ENCODE measurements at regions not wholly inside any gene's neighbourhood (a gene's known extent, or its start where the extent isn't known, plus 50 kb on each side); places are given as distances from the start of the nearest gene placed in this dataset.

DNA sequence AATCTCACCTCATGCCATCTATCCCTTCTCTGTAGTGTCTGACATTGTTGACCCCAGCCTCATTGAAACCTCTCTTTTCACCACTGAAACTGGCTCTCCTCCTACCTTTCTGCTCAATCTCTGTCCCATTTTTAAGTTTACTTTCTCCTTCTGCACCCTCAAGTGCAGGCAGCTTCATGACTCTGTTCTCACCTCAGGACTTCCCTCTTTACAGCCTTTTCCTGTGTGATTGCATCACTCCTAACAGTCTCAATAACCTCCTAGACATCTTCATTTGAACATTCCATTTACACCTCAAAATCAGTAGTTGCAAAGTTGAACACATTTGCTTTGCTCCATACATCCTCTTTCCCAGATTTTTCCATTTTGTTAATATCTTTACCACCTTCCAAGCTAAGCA is 172.1 kb downstream of the RASEF start:
- H4K20me1 ChIP-seq (ENCODE audit: control insufficient read depth, insufficient read depth, low read depth, low read length): no peaks in the 10 kb centered on the region
- no peak overlapping the region for H3K4me2 ChIP-seq (ENCODE audit: low read length)
- H3K27me3 ChIP-seq (ENCODE audit: control insufficient read depth, low read length): no peaks in the 10 kb centered on the region
- no peak overlapping the region for H3K4me3 ChIP-seq (ENCODE audit: low read length)
- H3K79me2 ChIP-seq (ENCODE audit: control insufficient read depth, low read length): no peaks in the 10 kb centered on the region
- TF ChIP-seq EZH2phosphoT487 (IDR thresholded peaks at IDR 0.05; ENCODE audit: borderline replicate concordance, low read length) (no peak), CTCF (IDR thresholded peaks at IDR 0.05; ENCODE audit: low read depth, low read length, poor library complexity, severe bottlenecking) (no peak)
- no peaks in the 10 kb centered on the region for H3K36me3 ChIP-seq (ENCODE audit: control insufficient read depth, low read length)
- H3K27ac ChIP-seq (ENCODE audit: low read depth, low read length): no peak overlapping the region
- H3K9me2 ChIP-seq (replicated peaks; ENCODE audit: control insufficient read depth, low read length): no peaks in the 10 kb centered on the region
- no peaks in the 10 kb centered on the region for H3K4me1 ChIP-seq (ENCODE audit: control insufficient read depth, low read length)
- no peaks in the 10 kb centered on the region for H3F3A ChIP-seq (ENCODE audit: control insufficient read depth, insufficient read depth)
- H3K9me3 ChIP-seq (ENCODE audit: control insufficient read depth, insufficient read depth, low read length): no peaks in the 10 kb centered on the region

DNA sequence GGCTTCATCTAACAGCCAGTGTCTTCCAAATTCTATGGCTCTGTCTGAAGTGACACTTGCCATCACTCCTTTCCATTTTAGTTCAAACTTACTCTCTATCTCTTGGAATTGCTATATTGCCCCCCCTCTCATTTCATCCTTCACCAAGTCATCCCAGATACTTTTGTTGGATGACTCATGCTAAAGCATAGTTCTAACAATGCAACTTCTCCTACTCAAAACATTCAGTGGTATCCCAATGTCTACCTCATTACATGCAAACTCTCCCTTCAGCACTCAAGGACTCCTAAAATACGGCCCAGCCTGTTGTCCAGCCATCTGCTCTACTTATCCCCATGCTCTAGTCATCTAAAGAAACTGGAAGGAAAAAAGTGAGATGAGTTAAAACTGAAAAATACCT is 171.6 kb downstream of the RASEF start:
- H4K20me1 ChIP-seq (ENCODE audit: control insufficient read depth, insufficient read depth, low read depth, low read length): no peaks in the 10 kb centered on the region
- no peaks in the 10 kb centered on the region for H3K9me2 ChIP-seq (replicated peaks; ENCODE audit: control insufficient read depth, low read length)
- no peaks in the 10 kb centered on the region for H3K9me3 ChIP-seq (ENCODE audit: control insufficient read depth, insufficient read depth, low read length)
- H3K4me3 ChIP-seq (ENCODE audit: low read length): no peak overlapping the region
- no peaks in the 10 kb centered on the region for H3K79me2 ChIP-seq (ENCODE audit: control insufficient read depth, low read length)
- H3K27ac ChIP-seq (ENCODE audit: low read depth, low read length): no peak overlapping the region
- no peak overlapping the region for H3K4me2 ChIP-seq (ENCODE audit: low read length)
- no peaks in the 10 kb centered on the region for H3K27me3 ChIP-seq (ENCODE audit: control insufficient read depth, low read length)
- H3F3A ChIP-seq (ENCODE audit: control insufficient read depth, insufficient read depth): no peaks in the 10 kb centered on the region
- TF ChIP-seq CTCF (IDR thresholded peaks at IDR 0.05; ENCODE audit: low read depth, low read length, poor library complexity, severe bottlenecking) (no peak), EZH2phosphoT487 (IDR thresholded peaks at IDR 0.05; ENCODE audit: borderline replicate concordance, low read length) (no peak)
- H3K4me1 ChIP-seq (ENCODE audit: control insufficient read depth, low read length): no peaks in the 10 kb centered on the region
- H3K36me3 ChIP-seq (ENCODE audit: control insufficient read depth, low read length): no peaks in the 10 kb centered on the region

DNA sequence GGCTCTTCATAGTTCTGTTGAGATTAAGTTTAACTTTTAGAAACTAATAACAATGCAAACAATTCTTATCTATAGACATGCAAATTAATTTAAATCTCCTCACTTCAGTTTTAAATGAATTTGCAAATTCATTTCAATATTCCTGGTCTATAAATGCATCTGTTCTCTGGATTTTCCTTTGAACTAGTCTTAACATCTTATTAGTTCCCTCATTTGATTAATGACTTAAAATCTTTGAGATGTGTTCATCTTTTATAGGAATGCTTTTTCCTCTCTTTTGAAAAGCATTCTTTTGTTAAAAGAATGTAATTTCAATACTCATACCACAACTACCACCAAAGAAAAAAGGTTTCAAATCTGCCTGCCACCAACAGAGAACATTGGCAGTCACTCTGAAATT is 169.4 kb downstream of the RASEF start:
- no peaks in the 10 kb centered on the region for H4K20me1 ChIP-seq (ENCODE audit: control insufficient read depth, insufficient read depth, low read depth, low read length)
- H3K9me2 ChIP-seq (replicated peaks; ENCODE audit: control insufficient read depth, low read length): no peaks in the 10 kb centered on the region
- no peak overlapping the region for H3K4me2 ChIP-seq (ENCODE audit: low read length)
- no peaks in the 10 kb centered on the region for H3F3A ChIP-seq (ENCODE audit: control insufficient read depth, insufficient read depth)
- no peak overlapping the region for H3K27ac ChIP-seq (ENCODE audit: low read depth, low read length)
- H3K4me3 ChIP-seq (ENCODE audit: low read length): no peak overlapping the region
- no peaks in the 10 kb centered on the region for H3K79me2 ChIP-seq (ENCODE audit: control insufficient read depth, low read length)
- H3K27me3 ChIP-seq (ENCODE audit: control insufficient read depth, low read length): no peaks in the 10 kb centered on the region
- TF ChIP-seq CTCF (IDR thresholded peaks at IDR 0.05; ENCODE audit: low read depth, low read length, poor library complexity, severe bottlenecking) (no peak), EZH2phosphoT487 (IDR thresholded peaks at IDR 0.05; ENCODE audit: borderline replicate concordance, low read length) (no peak)
- no peaks in the 10 kb centered on the region for H3K9me3 ChIP-seq (ENCODE audit: control insufficient read depth, insufficient read depth, low read length)
- H3K4me1 ChIP-seq (ENCODE audit: control insufficient read depth, low read length): no peaks in the 10 kb centered on the region
- H3K36me3 ChIP-seq (ENCODE audit: control insufficient read depth, low read length): no peaks in the 10 kb centered on the region

DNA sequence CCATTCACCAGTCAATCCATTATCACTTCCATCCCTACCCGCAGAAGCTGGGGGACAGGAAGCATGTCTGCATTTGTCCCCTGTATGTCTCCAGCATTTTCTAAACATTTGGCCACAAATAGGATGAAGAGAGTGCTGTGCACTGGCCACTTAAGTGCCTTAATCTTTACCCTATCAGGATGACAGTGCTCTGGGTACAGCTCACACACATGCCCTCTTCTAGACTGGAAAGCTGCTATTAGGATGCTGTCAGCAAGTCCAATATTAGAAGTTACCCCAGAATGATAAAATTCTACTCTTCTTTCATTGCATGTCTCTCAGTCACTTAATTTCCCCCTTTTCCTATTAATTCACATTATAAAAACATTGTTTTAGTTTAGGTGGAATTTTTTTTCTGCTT is 168.4 kb downstream of the RASEF start:
- no peaks in the 10 kb centered on the region for H3K36me3 ChIP-seq (ENCODE audit: control insufficient read depth, low read length)
- H3K4me1 ChIP-seq (ENCODE audit: control insufficient read depth, low read length): no peaks in the 10 kb centered on the region
- no peaks in the 10 kb centered on the region for H3K9me2 ChIP-seq (replicated peaks; ENCODE audit: control insufficient read depth, low read length)
- H4K20me1 ChIP-seq (ENCODE audit: control insufficient read depth, insufficient read depth, low read depth, low read length): no peaks in the 10 kb centered on the region
- H3F3A ChIP-seq (ENCODE audit: control insufficient read depth, insufficient read depth): no peaks in the 10 kb centered on the region
- TF ChIP-seq CTCF (IDR thresholded peaks at IDR 0.05; ENCODE audit: low read depth, low read length, poor library complexity, severe bottlenecking): no peak
- TF ChIP-seq EZH2phosphoT487 (IDR thresholded peaks at IDR 0.05; ENCODE audit: borderline replicate concordance, low read length): no peak
- no peaks in the 10 kb centered on the region for H3K79me2 ChIP-seq (ENCODE audit: control insufficient read depth, low read length)
- no peaks in the 10 kb centered on the region for H3K27me3 ChIP-seq (ENCODE audit: control insufficient read depth, low read length)
- no peak overlapping the region for H3K4me2 ChIP-seq (ENCODE audit: low read length)
- H3K4me3 ChIP-seq (ENCODE audit: low read length): no peak overlapping the region
- H3K27ac ChIP-seq (ENCODE audit: low read depth, low read length): no peak overlapping the region
- H3K9me3 ChIP-seq (ENCODE audit: control insufficient read depth, insufficient read depth, low read length): no peaks in the 10 kb centered on the region

Data from DOHH2 (cell line).